ENCODE measurements at regions not wholly inside any gene's neighbourhood (a gene's known extent, or its start where the extent isn't known, plus 50 kb on each side); places are given as distances from the start of the nearest gene placed in this dataset.

GRCh38 chr6:166713434-166714186 is 86.6 kb upstream of the RPS6KA2 start:
- TF ChIP-seq POLR2AphosphoS5 (IDR thresholded peaks at IDR 0.05; ENCODE audit: low read depth, low read length) = no peak
- TF ChIP-seq POLR2A (IDR thresholded peaks at IDR 0.05; ENCODE audit: low read depth, low read length) = no peak
- TF ChIP-seq TAF1 (IDR thresholded peaks at IDR 0.05; ENCODE audit: borderline replicate concordance, low read depth, low read length) = no peak

Measured in GM12892 (cell line).